Aorta (tissue), 5 donors: ENCODE measurements at regions not wholly inside any gene's neighbourhood (a gene's known extent, or its start where the extent isn't known, plus 50 kb on each side); places are given as distances from the start of the nearest gene placed in this dataset.
A peak's percentile ranks its signal among the peaks of the same experiment; 100 is the strongest.

Source experiments
- ATAC-seq: fragments of 200-7000 bp; cut with Tn5 transposase; one replicate; pipeline ENCODE4 v1.9.1; 2022; ENCODE audit warnings: moderate library complexity; ENCODE audit not compliant: low FRiP score
- DNase-seq, 2 donors: peaks; one replicate each; pipeline ENCODE4 v3.0.0-alpha.2; 2020
- H3K27ac ChIP-seq, 2 donors: one replicate each; pipeline ENCODE4 v1.5.1; 2013; ENCODE audit warnings: low read length in 2 of 2, mild to moderate bottlenecking in 2 of 2, moderate library complexity in 2 of 2, control low read depth in 1 of 2, inconsistent platforms in 1 of 2, low read depth in 1 of 2
- H3K27me3 ChIP-seq, 2 donors: one replicate each; pipeline ENCODE4 v1.6.1; 2013; ENCODE audit warnings: control low read depth in 1 of 2, low read length in 1 of 2, mild to moderate bottlenecking in 1 of 2, moderate library complexity in 1 of 2; ENCODE audit not compliant: insufficient read depth in 2 of 2, control insufficient read depth in 1 of 2
- H3K36me3 ChIP-seq, 2 donors: one replicate each; pipeline ENCODE4 v1.6.1; 2013; ENCODE audit warnings: control low read depth in 1 of 2, low read length in 1 of 2, mild to moderate bottlenecking in 1 of 2; ENCODE audit not compliant: insufficient read depth in 2 of 2, control insufficient read depth in 1 of 2
- H3K4me1 ChIP-seq, 2 donors: one replicate each; pipeline ENCODE4 v1.6.1; 2013; ENCODE audit warnings: low read length in 2 of 2, control low read depth in 1 of 2, mild to moderate bottlenecking in 1 of 2, moderate library complexity in 1 of 2; ENCODE audit not compliant: insufficient read depth in 2 of 2, control insufficient read depth in 1 of 2
- H3K4me3 ChIP-seq, 2 donors: one replicate each; pipeline ENCODE4 v1.5.1; 2013; ENCODE audit warnings: low read length in 2 of 2, control low read depth in 1 of 2, mild to moderate bottlenecking in 1 of 2
- H3K9me3 ChIP-seq: one replicate; pipeline ENCODE4 v1.6.1; 2013; ENCODE audit warnings: mild to moderate bottlenecking, low read length; ENCODE audit not compliant: control insufficient read depth
- WGBS, 2 donors: extraction: QIAGEN DNeasy Blood & Tissue Kit; methylation state at CpG; one replicate each; pipeline ENCODE4 v1.1.7; 2013; 5-methylcytosine and 5-hydroxymethylcytosine counted together
- intact Hi-C, 2 donors: fragments of 100-400 bp; cut with DNase I; formaldehyde crosslinking; loops; one replicate each; pipeline versions ENCODE4 v1.14.2 to v1.15.0; 2022
- donor health status: healthy with polysubstance abuse.
- donor health status: Bipolar disorder and iron deficiency.
- donor health status: DM: no; HTN: no; CAD: no.
- donor health status: DM: no; HTN: no; CAD: no.
- donor health status: DM: yes; HTN: yes; CAD: no.

GRCh38 chr3:181369637-181370036, 342.1 kb upstream of the SOX2 start:
- no peak for ATAC-seq
- Histone ChIP-seq H3K4me3 (no peak overlapping the region), H3K4me1 (no peaks in the 10 kb centered on the region), H3K27me3 (no peaks in the 10 kb centered on the region), H3K27ac (no peak overlapping the region), H3K9me3 (no peaks in the 10 kb centered on the region), H3K36me3 (no peaks in the 10 kb centered on the region)
- 21 to 31% methylated on average over 3 of the region's 3 CpGs for WGBS, 2 donors
- DNase-seq = no peak
- intact Hi-C loops = no loop called here

GRCh38 chr3:181363231-181363630, 348.5 kb upstream of the SOX2 start:
- DNase-seq = no peak
- H3K9me3 ChIP-seq = no peaks in the 10 kb centered on the region
- ATAC-seq = no peak
- H3K27me3 ChIP-seq = peaks cover 0 to 2% of the 10 kb centered on the region in 2 donors
- H3K27ac ChIP-seq = no peak overlapping the region
- H3K36me3 ChIP-seq = no peaks in the 10 kb centered on the region
- no peak overlapping the region for H3K4me3 ChIP-seq
- H3K4me1 ChIP-seq = no peaks in the 10 kb centered on the region
- 8 to 22% methylated on average over 1 of the region's 1 CpG for WGBS, 2 donors
- intact Hi-C loops = no loop called here

- H3K4me3 ChIP-seq = no peak overlapping the region
- H3K36me3 ChIP-seq = no peaks in the 10 kb centered on the region
- H3K27ac ChIP-seq = no peak overlapping the region
- no peaks in the 10 kb centered on the region for H3K4me1 ChIP-seq
- ATAC-seq = peak; percentile 41
- no peak for DNase-seq
- peaks cover 0 to 2% of the 10 kb centered on the region in 2 donors for H3K27me3 ChIP-seq
- intact Hi-C loops = no loop called here
- no peaks in the 10 kb centered on the region for H3K9me3 ChIP-seq
Observed at GRCh38 chr3:181362378-181362777, 349.3 kb upstream of the SOX2 start.

- WGBS, 2 donors = 82 to 90% methylated on average over 3 of the region's 3 CpGs
- intact Hi-C loops = no loop called here
Observed at GRCh38 chr3:181358562-181358961, 353.2 kb upstream of the SOX2 start.

GRCh38 chr3:181358060-181358459, 353.7 kb upstream of the SOX2 start:
- no peak overlapping the region for H3K27ac ChIP-seq
- intact Hi-C loops = no loop called here
- no peaks in the 10 kb centered on the region for H3K4me1 ChIP-seq
- 24 to 30% methylated on average over 1 of the region's 1 CpG for WGBS, 2 donors
- no peaks in the 10 kb centered on the region for H3K36me3 ChIP-seq
- no peak overlapping the region for H3K4me3 ChIP-seq
- no peak for ATAC-seq
- H3K27me3 ChIP-seq = no peaks in the 10 kb centered on the region
- no peak for DNase-seq
- H3K9me3 ChIP-seq = no peaks in the 10 kb centered on the region

More at GRCh38 chr3:181358562-181358961, 353.2 kb upstream of the SOX2 start:
- no peaks in the 10 kb centered on the region for H3K4me1 ChIP-seq
- H3K27me3 ChIP-seq = peaks cover 0 to 2% of the 10 kb centered on the region in 2 donors
- no peaks in the 10 kb centered on the region for H3K9me3 ChIP-seq
- no peaks in the 10 kb centered on the region for H3K36me3 ChIP-seq
- ATAC-seq (no peak), DNase-seq (no peak)
- no peak overlapping the region for H3K4me3 ChIP-seq
- H3K27ac ChIP-seq = no peak overlapping the region

GRCh38 chr3:181354140-181354539, 357.6 kb upstream of the SOX2 start:
- intact Hi-C loops = no loop called here
- no peak for ATAC-seq
- no peaks in the 10 kb centered on the region for H3K9me3 ChIP-seq

GRCh38 chr3:181344331-181344730, 354.8 kb upstream of the DNAJC19 start:
- Histone ChIP-seq H3K4me1 (no peaks in the 10 kb centered on the region), H3K9me3 (no peaks in the 10 kb centered on the region), H3K27me3 (no peaks in the 10 kb centered on the region), H3K27ac (no peak overlapping the region), H3K36me3 (no peaks in the 10 kb centered on the region), H3K4me3 (no peak overlapping the region)
- DNase-seq (no peak), ATAC-seq (no peak)
- WGBS, 2 donors = 67 to 76% methylated on average over 5 of the region's 5 CpGs
- intact Hi-C loops = no loop called here

More at GRCh38 chr3:181354140-181354539, 357.6 kb upstream of the SOX2 start:
- Histone ChIP-seq H3K4me3 (no peak overlapping the region), H3K27ac (no peak overlapping the region), H3K36me3 (no peaks in the 10 kb centered on the region), H3K4me1 (no peaks in the 10 kb centered on the region), H3K27me3 (no peaks in the 10 kb centered on the region)
- DNase-seq = no peak

- ATAC-seq (no peak), DNase-seq (no peak)
- intact Hi-C loops = no loop called here
Observed at GRCh38 chr3:181336597-181336996, 347.1 kb upstream of the DNAJC19 start.

GRCh38 chr3:181333394-181333793, 343.9 kb upstream of the DNAJC19 start:
- H3K36me3 ChIP-seq = no peaks in the 10 kb centered on the region
- H3K9me3 ChIP-seq = no peaks in the 10 kb centered on the region
- intact Hi-C loops = no loop called here
- no peaks in the 10 kb centered on the region for H3K27me3 ChIP-seq
- DNase-seq (no peak), ATAC-seq (no peak)
- H3K4me1 ChIP-seq = peaks cover 0 to 1% of the 10 kb centered on the region in 2 donors
- no peak overlapping the region for H3K27ac ChIP-seq
- H3K4me3 ChIP-seq = no peak overlapping the region

More at GRCh38 chr3:181336597-181336996, 347.1 kb upstream of the DNAJC19 start:
- Histone ChIP-seq H3K9me3 (no peaks in the 10 kb centered on the region), H3K4me1 (peaks cover 0 to 1% of the 10 kb centered on the region in 2 donors), H3K4me3 (no peak overlapping the region), H3K36me3 (no peaks in the 10 kb centered on the region), H3K27ac (no peak overlapping the region), H3K27me3 (no peaks in the 10 kb centered on the region)
- 19 to 20% methylated on average over 2 of the region's 2 CpGs for WGBS, 2 donors
